HepG2 (cell line): ENCODE measurements at regions not wholly inside any gene's neighbourhood (a gene's known extent, or its start where the extent isn't known, plus 50 kb on each side); places are given as distances from the start of the nearest gene placed in this dataset.

Experiments used
- ATAC-seq: fragments of 200-7000 bp; cut with Tn5 transposase; 3 replicates; pipeline ENCODE4 v1.9.1; 2020; ENCODE audit warnings: mild to moderate bottlenecking, moderate library complexity
- BruUV-seq: library from RNA; stranded (reverse); fragments of 400-500 nt; replicated peaks from 2 replicates; lab custom pipeline; 2021; lab: Mats Ljungman, UMichigan
- CTCF ChIA-PET: fragments of 300-600 bp; formaldehyde crosslinking; extraction: SDS; loops from one replicate; lab custom pipeline; 2021; ENCODE audit warnings: low total read pairs, inconsistent platforms, low intra/inter-chr PET ratio; lab: Yijun Ruan, JAX
- POLR2A ChIA-PET: fragments of 350-600 bp; sonication (Branson Sonifier 250); formaldehyde crosslinking; loops from one replicate; lab custom pipeline; 2020; ENCODE audit warnings: antibody characterized with exemption, inconsistent platforms; lab: Yijun Ruan, JAX
- DNase-seq: peaks from one replicate; pipeline ENCODE4 v3.0.0-alpha.2; 2015; ENCODE audit warnings: low spot score
- FAIRE-seq: peaks from 3 replicates; lab custom pipeline; 2011; peaks lifted over from hg19 to GRCh38; lab: Jason Lieb, UNC
- H2AFZ ChIP-seq: one replicate; pipeline ENCODE4 v1.6.1; 2011; ENCODE audit warnings: low read length, inconsistent platforms
- H3K27ac ChIP-seq: fragments of 300-600 bp; 3 replicates; pipeline ENCODE4 v1.8.0; 2011; ENCODE audit warnings: mixed run types, mild to moderate bottlenecking, mixed read lengths, low read length, inconsistent platforms; ENCODE audit not compliant: insufficient read depth; ENCODE audit errors: extremely low read length
- H3K27me3 ChIP-seq, 2 experiments: fragments of 200-600 bp in 1 of 2; 2 replicates in 1 of 2; 3 replicates in 1 of 2; pipeline versions ENCODE4 v1.6.0 to v1.8.0; 2011; ENCODE audit warnings: low read length in 2 of 2, mild to moderate bottlenecking in 2 of 2, moderate library complexity in 2 of 2, inconsistent platforms in 1 of 2; ENCODE audit not compliant: insufficient read depth in 2 of 2, control insufficient read depth in 1 of 2
- H3K36me3 ChIP-seq, 2 experiments: fragments of 200-600 bp in 1 of 2; replicated peaks in 1 of 2; 2 replicates in 1 of 2; 3 replicates in 1 of 2; pipeline versions ENCODE4 v1.5.1 to v1.8.0; 2011; ENCODE audit warnings: low read length in 2 of 2, inconsistent platforms in 1 of 2; ENCODE audit not compliant: insufficient read depth in 2 of 2, control insufficient read depth in 1 of 2
- H3K4me1 ChIP-seq: 2 replicates; pipeline ENCODE4 v1.5.1; 2012; ENCODE audit warnings: low read length, inconsistent platforms; ENCODE audit not compliant: insufficient read depth
- H3K4me2 ChIP-seq: 2 replicates; pipeline ENCODE4 v1.6.0; 2011; ENCODE audit warnings: low read depth, low read length, inconsistent platforms
- H3K4me3 ChIP-seq, 3 experiments: fragments of 200-600 bp in 1 of 3; sonication (generic), shearing (Covaris generic) in 1 of 3; replicated peaks in 1 of 3; 2 replicates each; pipeline ENCODE4 v1.5.1; 2011 to 2016; ENCODE audit warnings: low read length in 3 of 3, inconsistent platforms in 2 of 3, low read depth in 2 of 3, mild to moderate bottlenecking in 2 of 3, control low read depth in 1 of 3, mixed read lengths in 1 of 3; ENCODE audit not compliant: insufficient read depth in 1 of 3
- H3K79me2 ChIP-seq: one replicate; pipeline ENCODE4 v1.6.1; 2011; ENCODE audit warnings: low read length, inconsistent platforms; ENCODE audit not compliant: insufficient read depth
- H3K9ac ChIP-seq: 2 replicates; pipeline ENCODE4 v1.6.0; 2011; ENCODE audit warnings: mild to moderate bottlenecking, low read depth, low read length, inconsistent platforms; ENCODE audit not compliant: insufficient read depth
- H3K9me3 ChIP-seq: 2 replicates; pipeline ENCODE4 v1.5.1; 2012; ENCODE audit warnings: mild to moderate bottlenecking, low read length
- H4K20me1 ChIP-seq: 2 replicates; pipeline ENCODE4 v1.6.0; 2011; ENCODE audit warnings: inconsistent platforms, mild to moderate bottlenecking, low read length, moderate library complexity; ENCODE audit not compliant: insufficient read depth
- ARID2 ChIP-seq: sonication (generic); formaldehyde crosslinking; IDR thresholded peaks from 2 replicates; pipeline ENCODE4 v1.8.1; 2022; ENCODE audit warnings: mild to moderate bottlenecking, missing genetic modification reagents, borderline replicate concordance
- CENPX ChIP-seq: sonication (generic); formaldehyde crosslinking; IDR thresholded peaks from 2 replicates; pipeline ENCODE4 v1.9.0; 2021; ENCODE audit warnings: mild to moderate bottlenecking, missing genetic modification reagents, moderate library complexity
- EP300 ChIP-seq, 3 experiments: sonication (generic) in 1 of 3; formaldehyde crosslinking in 1 of 3; IDR thresholded peaks; 2 replicates each; pipeline versions ENCODE4 v1.5.1 to v1.6.1; 2011 to 2020; ENCODE audit warnings: low read depth in 2 of 3, low read length in 2 of 3, borderline replicate concordance in 1 of 3, improper control_type of control experiment in 1 of 3, mild to moderate bottlenecking in 1 of 3, missing genetic modification reagents in 1 of 3, moderate library complexity in 1 of 3
- HDAC2 ChIP-seq: sonication (generic); formaldehyde crosslinking; IDR thresholded peaks from 2 replicates; pipeline ENCODE4 v1.4.0; 2020; ENCODE audit warnings: missing genetic modification reagents
- HNF1B ChIP-seq: sonication (generic); formaldehyde crosslinking; IDR thresholded peaks from 2 replicates; pipeline ENCODE4 v1.5.1; 2020; ENCODE audit warnings: mild to moderate bottlenecking, moderate library complexity, missing genetic modification reagents
- HNRNPUL1 ChIP-seq: fragments of 200-400 bp; formaldehyde crosslinking; IDR thresholded peaks from 2 replicates; pipeline ENCODE4 v1.6.1; 2017; ENCODE audit warnings: low read depth, mild to moderate bottlenecking, low read length, moderate library complexity
- RFX3 ChIP-seq: IDR thresholded peaks from 2 replicates; pipeline ENCODE4 v1.6.1; 2016; ENCODE audit warnings: missing biosample characterization, missing genetic modification reagents
- SP5 ChIP-seq: IDR thresholded peaks from 2 replicates; pipeline ENCODE4 v1.6.1; 2016; ENCODE audit warnings: low read depth, borderline replicate concordance
- SRSF1 ChIP-seq: fragments of 200-400 bp; formaldehyde crosslinking; optimal IDR thresholded peaks from 2 replicates; pipeline ENCODE3; 2017; ENCODE audit warnings: mild to moderate bottlenecking, low read depth, low read length, moderate library complexity
- ZBTB4 ChIP-seq: sonication (generic); formaldehyde crosslinking; IDR thresholded peaks from 2 replicates; pipeline ENCODE4 v1.4.0; 2020; ENCODE audit warnings: missing genetic modification reagents, mild to moderate bottlenecking, borderline replicate concordance
- ZIK1 ChIP-seq: sonication (generic); formaldehyde crosslinking; IDR thresholded peaks from 2 replicates; pipeline ENCODE4 v1.5.0; 2020; ENCODE audit warnings: mild to moderate bottlenecking, low read depth, missing genetic modification reagents, borderline replicate concordance
- ZMAT3 ChIP-seq: sonication (generic); formaldehyde crosslinking; conservative IDR thresholded peaks from 2 replicates; pipeline ENCODE4 v1.7.0; 2021; ENCODE audit warnings: missing genetic modification reagents
- ZNF138 ChIP-seq: sonication (generic); formaldehyde crosslinking; IDR thresholded peaks from 2 replicates; pipeline ENCODE4 v1.5.0; 2020; ENCODE audit warnings: mild to moderate bottlenecking, low read depth, missing genetic modification reagents
- ZNF567 ChIP-seq: sonication (generic); formaldehyde crosslinking; IDR thresholded peaks from 2 replicates; pipeline ENCODE4 v1.8.1; 2023; ENCODE audit warnings: mild to moderate bottlenecking, missing genetic modification reagents, borderline replicate concordance
- ZNF747 ChIP-seq: sonication (generic); formaldehyde crosslinking; IDR thresholded peaks from 2 replicates; pipeline ENCODE4 v1.8.1; 2023; ENCODE audit warnings: missing genetic modification reagents, mild to moderate bottlenecking, borderline replicate concordance
- ZNF850 ChIP-seq: sonication (generic); formaldehyde crosslinking; conservative IDR thresholded peaks from 2 replicates; pipeline ENCODE4 v1.9.0; 2021; ENCODE audit warnings: mild to moderate bottlenecking, missing genetic modification reagents
- ZSCAN12 ChIP-seq: sonication (generic); formaldehyde crosslinking; IDR thresholded peaks from 2 replicates; pipeline ENCODE4 v1.9.0; 2021; ENCODE audit warnings: mild to moderate bottlenecking, missing genetic modification reagents
- WGBS: methylation state at CpG from one replicate; pipeline ENCODE4 v1.1.6; 2017; ENCODE audit warnings: low lambda C conversion rate; 5-methylcytosine and 5-hydroxymethylcytosine counted together
- in situ Hi-C: cut with HindIII; loops from 2 replicates; pipeline ENCODE4 v1.10.0; 2017; ENCODE audit warnings: low pct_unique_long_range_greater_than_20kb; ENCODE audit not compliant: extremely low pct_ligation_motif_present
- intact Hi-C: fragments of 100-400 bp; cut with micrococcal nuclease; formaldehyde crosslinking; loops from one replicate; pipeline ENCODE4 v1.10.0; 2022; ENCODE audit not compliant: unreplicated experiment
- TF ChIP-seq, protein P1 (sequence below): sonication (generic); formaldehyde crosslinking; IDR thresholded peaks from 2 replicates; pipeline ENCODE4 v1.8.0; 2022; ENCODE audit warnings: mild to moderate bottlenecking, missing genetic modification reagents, moderate library complexity
- TF ChIP-seq, protein P2 (sequence below): sonication (generic); formaldehyde crosslinking; IDR thresholded peaks from 2 replicates; pipeline ENCODE4 v1.4.0; 2020; ENCODE audit warnings: missing genetic modification reagents

- intact Hi-C loops, result no loop called here
- Histone ChIP-seq H3K36me3 (no peaks in the 10 kb centered on the region), H3K4me3 (no peak overlapping the region), H3K4me1 (peaks cover 30% of the 10 kb centered on the region), H3K4me2 (no peak overlapping the region), H4K20me1 (no peaks in the 10 kb centered on the region), H3K9me3 (no peaks in the 10 kb centered on the region), H3K9ac (no peak overlapping the region), H3K79me2 (no peaks in the 10 kb centered on the region), H3K27ac (no peak overlapping the region), H2AFZ (no peak overlapping the region), H3K27me3 (no peaks in the 10 kb centered on the region)
- BruUV-seq, result no TSS peak
- WGBS, result 95% methylated on average over 3 of the region's 3 CpGs
- DNase-seq, result no peak
- no peak for FAIRE-seq
- CTCF ChIA-PET, result no interaction called here
- POLR2A ChIA-PET, result no interaction called here
- ATAC-seq, result no peak
- in situ Hi-C loops, result no loop called here
- no peak for TF ChIP-seq ZIK1 (CRISPR knock-in tag)
- TF ChIP-seq ZNF747, result no peak
- no peak for TF ChIP-seq SP5 (CRISPR knock-in tag)
- no peak for TF ChIP-seq ZNF850 (CRISPR knock-in tag)
- TF ChIP-seq SRSF1, result no peak
- no peak for TF ChIP-seq HDAC2 (CRISPR knock-in tag)
- no peak for TF ChIP-seq ZSCAN12 (CRISPR knock-in tag)
- TF ChIP-seq HNRNPUL1, result no peak
- TF ChIP-seq ZNF567 (CRISPR knock-in tag), result no peak
- TF ChIP-seq EP300 (IDR thresholded peaks at IDR 0.05; ENCODE audit: low read depth in 2 of 2, low read length in 2 of 2), result no peak
- TF ChIP-seq EP300 (CRISPR knock-in tag; IDR thresholded peaks at IDR 0.05; ENCODE audit: borderline replicate concordance), result no peak
- TF ChIP-seq HNF1B (CRISPR knock-in tag), result no peak
- TF ChIP-seq, protein P1, sequence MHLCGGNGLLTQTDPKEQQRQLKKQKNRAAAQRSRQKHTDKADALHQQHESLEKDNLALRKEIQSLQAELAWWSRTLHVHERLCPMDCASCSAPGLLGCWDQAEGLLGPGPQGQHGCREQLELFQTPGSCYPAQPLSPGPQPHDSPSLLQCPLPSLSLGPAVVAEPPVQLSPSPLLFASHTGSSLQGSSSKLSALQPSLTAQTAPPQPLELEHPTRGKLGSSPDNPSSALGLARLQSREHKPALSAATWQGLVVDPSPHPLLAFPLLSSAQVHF, result no peak
- TF ChIP-seq, protein P2, sequence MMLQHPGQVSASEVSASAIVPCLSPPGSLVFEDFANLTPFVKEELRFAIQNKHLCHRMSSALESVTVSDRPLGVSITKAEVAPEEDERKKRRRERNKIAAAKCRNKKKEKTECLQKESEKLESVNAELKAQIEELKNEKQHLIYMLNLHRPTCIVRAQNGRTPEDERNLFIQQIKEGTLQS (CRISPR knock-in tag), result no peak
- TF ChIP-seq ZMAT3 (CRISPR knock-in tag), result no peak
- no peak for TF ChIP-seq ZBTB4 (CRISPR knock-in tag)
- no peak for TF ChIP-seq RFX3
- TF ChIP-seq ZNF138, result no peak
- TF ChIP-seq CENPX (CRISPR knock-in tag), result no peak
- TF ChIP-seq ARID2, result no peak
Observed at GRCh38 chr1:197991594-197991993, 74.4 kb downstream of the LHX9 start.
